A549 (cell line): ENCODE measurements at regions not wholly inside any gene's neighbourhood (a gene's known extent, or its start where the extent isn't known, plus 50 kb on each side); places are given as distances from the start of the nearest gene placed in this dataset.

Experiments used
- CTCF ChIP-seq: fragments of >200 bp; sonication (Bioruptor Twin); formaldehyde crosslinking; IDR thresholded peaks from 3 replicates; pipeline ENCODE4 v1.5.1; 2016
- MAZ ChIP-seq: fragments of 150-350 bp; IDR thresholded peaks from 2 replicates; pipeline ENCODE4 v1.6.1; 2014; ENCODE audit warnings: antibody characterized with exemption, low read depth, low read length, borderline replicate concordance
- POLR2A ChIP-seq: IDR thresholded peaks from 2 replicates; pipeline ENCODE4 v1.6.1; 2012; ENCODE audit warnings: mild to moderate bottlenecking, low read length
- RAD21 ChIP-seq, 2 experiments: fragments of >200 bp in 1 of 2; sonication (Bioruptor Twin) in 1 of 2; formaldehyde crosslinking in 1 of 2; IDR thresholded peaks in 1 of 2; conservative IDR thresholded peaks in 1 of 2; 2 replicates in 1 of 2; 3 replicates in 1 of 2; pipeline ENCODE4 v1.6.1; 2012 to 2018; ENCODE audit warnings: inconsistent platforms in 1 of 2
- REST ChIP-seq: fragments of 200-600 bp; sonication (generic); IDR thresholded peaks from 2 replicates; pipeline ENCODE4 v1.6.1; 2016; ENCODE audit warnings: antibody characterized with exemption, mild to moderate bottlenecking, moderate library complexity
- RNF2 ChIP-seq: fragments of 200-600 bp; sonication (generic); IDR thresholded peaks from 2 replicates; pipeline ENCODE4 v1.6.1; 2016; ENCODE audit warnings: low read depth, mild to moderate bottlenecking, antibody characterized with exemption, moderate library complexity, borderline replicate concordance

GRCh38 chr10:33418301-33418700 lies 83.8 kb upstream of the NRP1 start:
- TF ChIP-seq RAD21 (conservative IDR thresholded peaks at IDR 0.05 in 1 of 2, IDR thresholded peaks at IDR 0.05 in 1 of 2) (no peak), CTCF (no peak), RNF2 (no peak), REST (no peak), POLR2A (no peak), MAZ (no peak)
